Neural cell (in vitro differentiated cells): ENCODE measurements at regions not wholly inside any gene's neighbourhood (a gene's known extent, or its start where the extent isn't known, plus 50 kb on each side); places are given as distances from the start of the nearest gene placed in this dataset.

Experiments used
- POLR2AphosphoS5 ChIP-seq: IDR thresholded peaks from 2 replicates; pipeline ENCODE4 v1.6.1; 2012
- TF ChIP-seq, protein P1 (sequence below): fragments of 450-650 bp; IDR thresholded peaks from 2 replicates; pipeline ENCODE4 v1.5.1; 2014; ENCODE audit warnings: antibody characterized with exemption, mild to moderate bottlenecking, moderate library complexity; ENCODE audit not compliant: poor library complexity, severe bottlenecking

DNA sequence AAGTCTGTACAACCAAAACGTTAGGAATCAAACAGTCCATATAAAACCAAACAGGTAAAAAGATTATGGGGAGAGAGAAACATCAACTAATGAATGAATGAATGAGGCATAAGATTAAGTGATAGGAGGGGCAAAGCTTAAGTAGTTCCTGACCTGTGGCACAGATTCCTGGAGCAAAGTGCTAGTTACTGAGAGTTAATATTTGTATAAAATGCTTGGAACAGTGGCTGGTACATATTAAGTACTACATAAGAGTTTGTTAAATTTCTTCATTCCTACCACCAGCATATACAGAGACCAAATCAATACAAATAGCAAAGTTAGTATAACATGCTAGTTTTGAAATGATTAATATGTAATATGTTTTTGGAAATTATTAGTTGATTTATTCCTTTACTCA is 363.7 kb downstream of the ADAM29 start:
- TF ChIP-seq, protein P1, sequence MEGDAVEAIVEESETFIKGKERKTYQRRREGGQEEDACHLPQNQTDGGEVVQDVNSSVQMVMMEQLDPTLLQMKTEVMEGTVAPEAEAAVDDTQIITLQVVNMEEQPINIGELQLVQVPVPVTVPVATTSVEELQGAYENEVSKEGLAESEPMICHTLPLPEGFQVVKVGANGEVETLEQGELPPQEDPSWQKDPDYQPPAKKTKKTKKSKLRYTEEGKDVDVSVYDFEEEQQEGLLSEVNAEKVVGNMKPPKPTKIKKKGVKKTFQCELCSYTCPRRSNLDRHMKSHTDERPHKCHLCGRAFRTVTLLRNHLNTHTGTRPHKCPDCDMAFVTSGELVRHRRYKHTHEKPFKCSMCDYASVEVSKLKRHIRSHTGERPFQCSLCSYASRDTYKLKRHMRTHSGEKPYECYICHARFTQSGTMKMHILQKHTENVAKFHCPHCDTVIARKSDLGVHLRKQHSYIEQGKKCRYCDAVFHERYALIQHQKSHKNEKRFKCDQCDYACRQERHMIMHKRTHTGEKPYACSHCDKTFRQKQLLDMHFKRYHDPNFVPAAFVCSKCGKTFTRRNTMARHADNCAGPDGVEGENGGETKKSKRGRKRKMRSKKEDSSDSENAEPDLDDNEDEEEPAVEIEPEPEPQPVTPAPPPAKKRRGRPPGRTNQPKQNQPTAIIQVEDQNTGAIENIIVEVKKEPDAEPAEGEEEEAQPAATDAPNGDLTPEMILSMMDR = no peak
- TF ChIP-seq POLR2AphosphoS5 = no peak
